PFSK-1 (cell line): ENCODE measurements at regions not wholly inside any gene's neighbourhood (a gene's known extent, or its start where the extent isn't known, plus 50 kb on each side); places are given as distances from the start of the nearest gene placed in this dataset.

Experiments
- FOXP2 ChIP-seq: optimal IDR thresholded peaks from 2 replicates; pipeline ENCODE3; 2011; ENCODE audit warnings: borderline replicate concordance, control low read depth, inconsistent platforms; ENCODE audit not compliant: insufficient read depth; ENCODE audit errors: extremely low read length, extremely low read depth
- POLR2AphosphoS5 ChIP-seq: IDR thresholded peaks from 2 replicates; pipeline ENCODE4 v1.6.1; 2012; ENCODE audit warnings: low read depth, mild to moderate bottlenecking, control low read depth, low read length, moderate library complexity
- REST ChIP-seq, 2 experiments: IDR thresholded peaks; 2 replicates each; pipeline versions ENCODE4 v1.6.1 to v1.8.0; 2011 to 2012; ENCODE audit warnings: low read depth in 2 of 2, low read length in 2 of 2, control low read depth in 1 of 2, inconsistent platforms in 1 of 2, mild to moderate bottlenecking in 1 of 2, moderate library complexity in 1 of 2; ENCODE audit not compliant: insufficient read depth in 1 of 2
- SIN3A ChIP-seq: IDR thresholded peaks from 2 replicates; pipeline ENCODE4 v1.6.1; 2012; ENCODE audit warnings: mild to moderate bottlenecking, low read length, moderate library complexity, borderline replicate concordance; ENCODE audit not compliant: insufficient read depth
- TAF1 ChIP-seq: IDR thresholded peaks from 2 replicates; pipeline ENCODE4 v1.6.1; 2012; ENCODE audit warnings: low read length, control low read depth, borderline replicate concordance; ENCODE audit not compliant: insufficient read depth

- no peak for TF ChIP-seq SIN3A
- no peak for TF ChIP-seq REST (IDR thresholded peaks at IDR 0.05; ENCODE audit: insufficient read depth in 1 of 2, low read depth in 2 of 2, low read length in 2 of 2)
- no peak for TF ChIP-seq POLR2AphosphoS5
- TF ChIP-seq FOXP2 = no peak
- TF ChIP-seq TAF1 = no peak
Observed at GRCh38 chr5:74258314-74258665, 382.2 kb downstream of the ENC1 start.

DNA sequence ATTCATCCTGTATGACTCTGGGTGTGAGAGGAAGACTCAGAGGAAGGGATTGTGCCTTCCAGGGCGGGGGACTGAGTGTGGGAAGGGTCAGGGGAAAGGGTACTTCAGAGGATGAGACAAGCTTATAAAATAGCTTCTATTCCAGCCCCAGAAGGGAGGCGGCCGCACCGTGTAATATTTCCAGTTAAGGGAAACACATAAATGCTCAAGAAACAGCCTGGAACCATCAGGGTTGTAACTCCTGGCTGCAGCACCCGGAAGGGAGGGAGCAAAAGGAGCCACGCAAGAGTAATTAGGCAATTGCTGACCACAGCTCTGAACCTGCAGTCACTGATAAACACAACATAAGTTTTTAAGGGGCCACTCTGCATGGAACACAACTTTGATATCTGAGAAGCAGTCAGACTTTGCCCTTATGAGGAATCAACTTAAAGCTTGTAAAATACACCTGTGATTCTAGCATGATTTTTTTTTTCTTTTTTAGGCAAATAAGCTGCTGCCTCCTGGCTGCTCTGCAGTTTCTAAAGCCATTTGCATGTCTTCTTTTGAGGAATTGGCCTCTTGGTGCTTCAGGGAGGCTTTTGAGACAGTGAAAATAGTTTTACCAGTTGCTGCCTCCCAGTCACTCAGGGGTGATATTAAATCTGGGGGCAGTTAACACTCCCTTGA lies 382.7 kb downstream of the ENC1 start:
- TF ChIP-seq FOXP2 = no peak

- no peak for TF ChIP-seq TAF1
- no peak for TF ChIP-seq FOXP2
- TF ChIP-seq POLR2AphosphoS5 = no peak
- TF ChIP-seq REST (IDR thresholded peaks at IDR 0.05; ENCODE audit: insufficient read depth in 1 of 2, low read depth in 2 of 2, low read length in 2 of 2) = no peak
- no peak for TF ChIP-seq SIN3A
Observed at GRCh38 chr5:74257060-74257527, 383.4 kb downstream of the ENC1 start.

- no peak for TF ChIP-seq FOXP2
- no peak for TF ChIP-seq POLR2AphosphoS5
- TF ChIP-seq TAF1 = no peak
- TF ChIP-seq REST (IDR thresholded peaks at IDR 0.05; ENCODE audit: insufficient read depth in 1 of 2, low read depth in 2 of 2, low read length in 2 of 2) = no peak
Observed at GRCh38 chr5:74255692-74256392, 384.7 kb downstream of the ENC1 start.

DNA sequence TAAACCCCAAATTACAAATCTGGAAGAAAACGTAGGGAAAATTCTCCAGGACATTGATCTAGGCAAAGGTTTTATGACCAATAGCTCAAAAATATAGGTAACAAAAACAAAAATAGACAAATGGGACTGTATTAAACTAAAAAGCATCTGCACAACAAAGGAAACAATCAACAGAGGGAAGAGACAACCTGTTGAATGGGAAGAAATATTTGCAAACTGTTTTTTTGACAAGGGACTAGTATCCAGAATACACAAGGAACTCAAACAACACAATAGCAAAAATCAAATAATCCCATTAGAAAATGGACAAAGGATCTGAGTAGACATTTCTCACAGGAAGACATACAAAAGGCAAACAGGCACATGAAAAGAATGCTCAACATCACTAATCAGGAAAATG lies 386.3 kb downstream of the ENC1 start:
- no peak for TF ChIP-seq TAF1
- no peak for TF ChIP-seq REST (IDR thresholded peaks at IDR 0.05; ENCODE audit: insufficient read depth in 1 of 2, low read depth in 2 of 2, low read length in 2 of 2)
- TF ChIP-seq POLR2AphosphoS5 = no peak
- no peak for TF ChIP-seq FOXP2
- TF ChIP-seq SIN3A = no peak
